ENCODE measurements at regions not wholly inside any gene's neighbourhood (a gene's known extent, or its start where the extent isn't known, plus 50 kb on each side); places are given as distances from the start of the nearest gene placed in this dataset.

- Histone ChIP-seq H3K4me1 (ENCODE audit: insufficient read depth, low read length) (no peaks in the 10 kb centered on the region), H3K9me3 (ENCODE audit: low read length) (no peaks in the 10 kb centered on the region), H3K27me3 (ENCODE audit: low read length) (no peaks in the 10 kb centered on the region), H3K9me2 (replicated peaks; ENCODE audit: low read length) (no peaks in the 10 kb centered on the region), H3K36me3 (ENCODE audit: low read depth, low read length) (no peaks in the 10 kb centered on the region), H4K20me1 (ENCODE audit: low read length) (no peaks in the 10 kb centered on the region), H3K9ac (ENCODE audit: low read length) (no peak overlapping the region), H3K4me3 (ENCODE audit: low read length) (no peak overlapping the region), H2AFZ (ENCODE audit: low read length) (no peak overlapping the region), H3F3A (ENCODE audit: low read length, unreplicated experiment) (no peaks in the 10 kb centered on the region), H3K27ac (ENCODE audit: low read length) (no peak overlapping the region), H3K79me2 (ENCODE audit: low read length) (no peaks in the 10 kb centered on the region), H3K4me2 (ENCODE audit: low read length) (no peak overlapping the region)
- no TSS peak for BruUV-seq (replicated peaks)
- ChIA-PET POLR2A (ENCODE audit: unreplicated experiment) (no interaction called here), CTCF (no interaction called here)
- TF ChIP-seq EZH2 (IDR thresholded peaks at IDR 0.05; ENCODE audit: low read length, unreplicated experiment): no peak
- TF ChIP-seq EZH2phosphoT487 (IDR thresholded peaks at IDR 0.05; ENCODE audit: borderline replicate concordance, low read length): no peak
- TF ChIP-seq, protein P1, sequence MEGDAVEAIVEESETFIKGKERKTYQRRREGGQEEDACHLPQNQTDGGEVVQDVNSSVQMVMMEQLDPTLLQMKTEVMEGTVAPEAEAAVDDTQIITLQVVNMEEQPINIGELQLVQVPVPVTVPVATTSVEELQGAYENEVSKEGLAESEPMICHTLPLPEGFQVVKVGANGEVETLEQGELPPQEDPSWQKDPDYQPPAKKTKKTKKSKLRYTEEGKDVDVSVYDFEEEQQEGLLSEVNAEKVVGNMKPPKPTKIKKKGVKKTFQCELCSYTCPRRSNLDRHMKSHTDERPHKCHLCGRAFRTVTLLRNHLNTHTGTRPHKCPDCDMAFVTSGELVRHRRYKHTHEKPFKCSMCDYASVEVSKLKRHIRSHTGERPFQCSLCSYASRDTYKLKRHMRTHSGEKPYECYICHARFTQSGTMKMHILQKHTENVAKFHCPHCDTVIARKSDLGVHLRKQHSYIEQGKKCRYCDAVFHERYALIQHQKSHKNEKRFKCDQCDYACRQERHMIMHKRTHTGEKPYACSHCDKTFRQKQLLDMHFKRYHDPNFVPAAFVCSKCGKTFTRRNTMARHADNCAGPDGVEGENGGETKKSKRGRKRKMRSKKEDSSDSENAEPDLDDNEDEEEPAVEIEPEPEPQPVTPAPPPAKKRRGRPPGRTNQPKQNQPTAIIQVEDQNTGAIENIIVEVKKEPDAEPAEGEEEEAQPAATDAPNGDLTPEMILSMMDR (conservative IDR thresholded peaks at IDR 0.05; ENCODE audit: low read depth, low read length): no peak
- no peak for DNase-seq
- ATAC-seq: no peak
- intact Hi-C loops (cut with micrococcal nuclease): no loop called here
These were observed 306.6 kb downstream of the SUCLG1 start for GRCh38 chr2:84152462-84152861.

DNA sequence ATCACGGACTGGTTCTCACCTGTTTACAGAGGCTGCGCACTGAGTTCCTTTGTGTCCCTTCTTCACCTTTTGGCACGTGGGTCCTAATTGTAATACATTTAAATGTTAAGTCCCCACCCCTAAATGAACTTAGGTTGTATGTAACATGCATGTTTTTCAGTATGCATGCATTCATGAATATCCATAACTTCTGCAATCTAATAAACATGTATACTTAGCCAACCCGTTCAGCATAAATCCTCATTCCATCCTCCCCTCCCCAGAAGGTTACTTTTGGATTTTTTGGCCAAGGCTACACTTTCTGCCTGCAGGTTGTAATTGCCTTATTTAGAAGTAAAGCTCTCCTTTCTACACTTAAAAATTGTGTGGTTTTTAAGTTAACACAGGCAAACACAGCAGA lies 314.7 kb downstream of the SUCLG1 start:
- intact Hi-C loops (cut with micrococcal nuclease): no loop called here
- ATAC-seq: no peak
- ChIA-PET POLR2A (ENCODE audit: unreplicated experiment) (no interaction called here), CTCF (no interaction called here)
- no peak overlapping the region for H2AFZ ChIP-seq (ENCODE audit: low read length)
- TF ChIP-seq EZH2 (IDR thresholded peaks at IDR 0.05; ENCODE audit: low read length, unreplicated experiment) (no peak), EZH2phosphoT487 (IDR thresholded peaks at IDR 0.05; ENCODE audit: borderline replicate concordance, low read length) (no peak)
- TF ChIP-seq, protein P1 (conservative IDR thresholded peaks at IDR 0.05; ENCODE audit: low read depth, low read length): no peak
- no peaks in the 10 kb centered on the region for H3K9me2 ChIP-seq (replicated peaks; ENCODE audit: low read length)
- H3K9ac ChIP-seq (ENCODE audit: low read length): no peak overlapping the region
- no peaks in the 10 kb centered on the region for H3K27me3 ChIP-seq (ENCODE audit: low read length)
- no peaks in the 10 kb centered on the region for H3K9me3 ChIP-seq (ENCODE audit: low read length)
- H3K4me3 ChIP-seq (ENCODE audit: low read length): no peak overlapping the region
- H3K4me1 ChIP-seq (ENCODE audit: insufficient read depth, low read length): no peaks in the 10 kb centered on the region
- no peaks in the 10 kb centered on the region for H3F3A ChIP-seq (ENCODE audit: low read length, unreplicated experiment)
- no peak overlapping the region for H3K4me2 ChIP-seq (ENCODE audit: low read length)
- no peaks in the 10 kb centered on the region for H4K20me1 ChIP-seq (ENCODE audit: low read length)
- BruUV-seq (replicated peaks): no TSS peak
- no peaks in the 10 kb centered on the region for H3K36me3 ChIP-seq (ENCODE audit: low read depth, low read length)
- H3K27ac ChIP-seq (ENCODE audit: low read length): no peak overlapping the region
- no peak for DNase-seq
- H3K79me2 ChIP-seq (ENCODE audit: low read length): no peaks in the 10 kb centered on the region

DNA sequence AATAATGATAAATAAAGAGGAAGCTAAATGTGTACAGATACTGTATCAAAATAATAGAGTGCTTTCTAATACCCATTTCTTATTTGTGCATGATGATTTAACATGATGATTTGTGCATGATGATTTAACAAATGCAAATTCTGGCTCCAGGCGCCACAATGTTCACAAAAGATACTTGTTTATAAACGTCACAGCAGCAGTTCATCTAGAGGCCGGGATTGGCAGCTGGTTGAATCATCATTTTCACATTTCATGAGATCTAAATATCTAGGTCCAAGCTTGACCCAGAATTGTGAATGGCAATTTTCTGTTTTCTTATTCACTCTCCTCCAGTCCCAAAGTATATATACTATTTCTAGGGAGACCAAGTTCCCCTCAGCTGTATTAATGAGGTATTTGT lies 322.0 kb downstream of the SUCLG1 start:
- no peaks in the 10 kb centered on the region for H3K79me2 ChIP-seq (ENCODE audit: low read length)
- H3K4me2 ChIP-seq (ENCODE audit: low read length): no peak overlapping the region
- no peaks in the 10 kb centered on the region for H4K20me1 ChIP-seq (ENCODE audit: low read length)
- DNase-seq: no peak
- H3K36me3 ChIP-seq (ENCODE audit: low read depth, low read length): no peaks in the 10 kb centered on the region
- no peak overlapping the region for H2AFZ ChIP-seq (ENCODE audit: low read length)
- H3K9me2 ChIP-seq (replicated peaks; ENCODE audit: low read length): no peaks in the 10 kb centered on the region
- BruUV-seq (replicated peaks): no TSS peak
- intact Hi-C loops (cut with micrococcal nuclease): no loop called here
- H3K9me3 ChIP-seq (ENCODE audit: low read length): no peaks in the 10 kb centered on the region
- TF ChIP-seq EZH2 (IDR thresholded peaks at IDR 0.05; ENCODE audit: low read length, unreplicated experiment) (no peak), EZH2phosphoT487 (IDR thresholded peaks at IDR 0.05; ENCODE audit: borderline replicate concordance, low read length) (no peak)
- TF ChIP-seq, protein P1 (conservative IDR thresholded peaks at IDR 0.05; ENCODE audit: low read depth, low read length): no peak
- no peak for ATAC-seq
- no peaks in the 10 kb centered on the region for H3K4me1 ChIP-seq (ENCODE audit: insufficient read depth, low read length)
- H3K27me3 ChIP-seq (ENCODE audit: low read length): peaks cover 5% of the 10 kb centered on the region; the same call in 1 of the 2 replicates
- POLR2A ChIA-PET (ENCODE audit: unreplicated experiment): no interaction called here
- CTCF ChIA-PET: no interaction called here
- H3K9ac ChIP-seq (ENCODE audit: low read length): no peak overlapping the region
- no peak overlapping the region for H3K4me3 ChIP-seq (ENCODE audit: low read length)
- H3F3A ChIP-seq (ENCODE audit: low read length, unreplicated experiment): no peaks in the 10 kb centered on the region
- H3K27ac ChIP-seq (ENCODE audit: low read length): no peak overlapping the region
